ENCODE measurements at regions not wholly inside any gene's neighbourhood (a gene's known extent, or its start where the extent isn't known, plus 50 kb on each side); places are given as distances from the start of the nearest gene placed in this dataset.

- intact Hi-C loops (cut with DNase I; ENCODE audit: low total_unique reads), result no loop called here
- 64 to 85% (median 80%) methylated on average over 2 of the region's 2 CpGs for WGBS, 5 donors
- H3K9me3 ChIP-seq, result no peaks in the 10 kb centered on the region
- TF ChIP-seq POLR2AphosphoS5 (IDR thresholded peaks at IDR 0.05), result no peak
- TF ChIP-seq POLR2A (IDR thresholded peaks at IDR 0.05), result no peak
- no peak for TF ChIP-seq CTCF (IDR thresholded peaks at IDR 0.05)
- TF ChIP-seq EP300 (IDR thresholded peaks at IDR 0.05), result no peak
- H3K4me1 ChIP-seq, result no peaks in the 10 kb centered on the region
- H3K36me3 ChIP-seq, result no peaks in the 10 kb centered on the region
- H3K27me3 ChIP-seq, result no peaks in the 10 kb centered on the region
- no peak overlapping the region for H3K27ac ChIP-seq
- no peak overlapping the region for H3K4me3 ChIP-seq
- DNase-seq, result no peak
Observed at GRCh38 chr2:6441800-6442199, 423.9 kb downstream of the CMPK2 start.

GRCh38 chr2:6442252-6442985, 423.3 kb downstream of the CMPK2 start:
- intact Hi-C loops (cut with DNase I; ENCODE audit: low total_unique reads), result no loop called here
- no peaks in the 10 kb centered on the region for H3K9me3 ChIP-seq
- no peaks in the 10 kb centered on the region for H3K27me3 ChIP-seq
- H3K27ac ChIP-seq, result no peak overlapping the region
- H3K4me3 ChIP-seq, result no peak overlapping the region
- WGBS, 5 donors, result 61 to 73% (median 69%) methylated on average over 3 of the region's 3 CpGs
- no peaks in the 10 kb centered on the region for H3K4me1 ChIP-seq
- TF ChIP-seq POLR2AphosphoS5 (IDR thresholded peaks at IDR 0.05) (no peak), CTCF (IDR thresholded peaks at IDR 0.05) (no peak), POLR2A (IDR thresholded peaks at IDR 0.05) (no peak), EP300 (IDR thresholded peaks at IDR 0.05) (no peak)
- no peaks in the 10 kb centered on the region for H3K36me3 ChIP-seq
- DNase-seq, result no peak

GRCh38 chr2:6443061-6443823, 422.5 kb downstream of the CMPK2 start:
- no peak for TF ChIP-seq EP300 (IDR thresholded peaks at IDR 0.05)
- TF ChIP-seq POLR2A (IDR thresholded peaks at IDR 0.05), result no peak
- no peak for TF ChIP-seq POLR2AphosphoS5 (IDR thresholded peaks at IDR 0.05)
- TF ChIP-seq CTCF (IDR thresholded peaks at IDR 0.05), result no peak
- intact Hi-C loops (cut with DNase I; ENCODE audit: low total_unique reads), result no loop called here
- Histone ChIP-seq H3K4me3 (no peak overlapping the region), H3K9me3 (no peaks in the 10 kb centered on the region), H3K4me1 (no peaks in the 10 kb centered on the region), H3K27me3 (no peaks in the 10 kb centered on the region), H3K27ac (no peak overlapping the region), H3K36me3 (no peaks in the 10 kb centered on the region)
- DNase-seq, result no peak
- WGBS, 5 donors, result 84 to 96% (median 88%) methylated on average over 4 of the region's 4 CpGs

GRCh38 chr2:6444514-6444913, 421.2 kb downstream of the CMPK2 start:
- DNase-seq, result no peak
- 88 to 100% (median 97%) methylated on average over 2 of the region's 2 CpGs for WGBS, 5 donors
- intact Hi-C loops (cut with DNase I; ENCODE audit: low total_unique reads), result no loop called here

More at GRCh38 chr2:6444514-6444913, 421.2 kb downstream of the CMPK2 start:
- Histone ChIP-seq H3K27ac (no peak overlapping the region), H3K9me3 (no peaks in the 10 kb centered on the region), H3K27me3 (no peaks in the 10 kb centered on the region), H3K4me1 (no peaks in the 10 kb centered on the region), H3K4me3 (no peak overlapping the region), H3K36me3 (no peaks in the 10 kb centered on the region)
- TF ChIP-seq CTCF (IDR thresholded peaks at IDR 0.05) (no peak), POLR2A (IDR thresholded peaks at IDR 0.05) (no peak), POLR2AphosphoS5 (IDR thresholded peaks at IDR 0.05) (no peak)
